IMR-90 (cell line): ENCODE measurements at regions not wholly inside any gene's neighbourhood (a gene's known extent, or its start where the extent isn't known, plus 50 kb on each side); places are given as distances from the start of the nearest gene placed in this dataset.

Source experiments
- ATAC-seq: fragments of 200-7000 bp; cut with Tn5 transposase; 2 replicates; pipeline ENCODE4 v1.9.1; 2020; ENCODE audit warnings: low read depth, mild to moderate bottlenecking, moderate library complexity
- BruUV-seq: library from RNA; stranded (reverse); fragments of 400-500 nt; replicated peaks from 2 replicates; lab custom pipeline; 2021; lab: Mats Ljungman, UMichigan
- CTCF ChIA-PET: fragments of 300-600 bp; formaldehyde crosslinking; extraction: SDS; loops from one replicate; lab custom pipeline; 2021; ENCODE audit warnings: antibody characterized with exemption; lab: Yijun Ruan, JAX
- POLR2A ChIA-PET: fragments of 300-600 bp; sonication (Branson Sonifier 250); formaldehyde crosslinking; loops from one replicate; lab custom pipeline; 2022; ENCODE audit warnings: antibody characterized with exemption; ENCODE audit not compliant: unreplicated experiment; lab: Charles Lee
- DNase-seq: peaks from one replicate; pipeline ENCODE4 v3.0.0; 2013
- H2AFZ ChIP-seq: replicated peaks from 2 replicates; pipeline ENCODE3; 2013; ENCODE audit warnings: low read length, mild to moderate bottlenecking; ENCODE audit not compliant: poor library complexity
- H2AK5ac ChIP-seq: 2 replicates; pipeline ENCODE4 v1.6.1; 2013; ENCODE audit warnings: low read depth, low read length, inconsistent platforms
- H2AK9ac ChIP-seq: replicated peaks from 2 replicates; pipeline ENCODE3; 2013; ENCODE audit warnings: mild to moderate bottlenecking, low read depth, low read length, moderate library complexity; ENCODE audit not compliant: poor library complexity
- H2BK120ac ChIP-seq: 2 replicates; pipeline ENCODE4 v1.6.1; 2013; ENCODE audit warnings: low read depth, low read length, inconsistent platforms
- H2BK15ac ChIP-seq: 3 replicates; pipeline ENCODE4 v1.6.1; 2013; ENCODE audit warnings: low read depth, low read length, inconsistent platforms
- H2BK20ac ChIP-seq: 2 replicates; pipeline ENCODE4 v1.6.1; 2013; ENCODE audit warnings: low read depth, mild to moderate bottlenecking, inconsistent platforms, low read length, moderate library complexity
- H2BK5ac ChIP-seq: 2 replicates; pipeline ENCODE4 v1.6.1; 2013; ENCODE audit warnings: mild to moderate bottlenecking, low read depth, low read length, inconsistent platforms; ENCODE audit not compliant: poor library complexity, severe bottlenecking
- H3K14ac ChIP-seq: replicated peaks from 2 replicates; pipeline ENCODE4 v1.6.1; 2013; ENCODE audit warnings: low read depth, low read length, inconsistent platforms
- H3K18ac ChIP-seq: 2 replicates; pipeline ENCODE4 v1.6.1; 2013; ENCODE audit warnings: low read depth, low read length, control low read depth
- H3K23ac ChIP-seq: 2 replicates; pipeline ENCODE4 v1.6.1; 2013; ENCODE audit warnings: low read depth, low read length, inconsistent platforms
- H3K27ac ChIP-seq: 2 replicates; pipeline ENCODE4 v1.5.1; 2013; ENCODE audit warnings: mild to moderate bottlenecking, control low read depth, low read length; ENCODE audit not compliant: insufficient read depth
- H3K27me3 ChIP-seq: 2 replicates; pipeline ENCODE4 v1.6.1; 2013; ENCODE audit warnings: low read length; ENCODE audit not compliant: control insufficient read depth, insufficient read depth
- H3K36me3 ChIP-seq: 2 replicates; pipeline ENCODE4 v1.6.1; 2013; ENCODE audit warnings: low read length, mixed read lengths; ENCODE audit not compliant: control insufficient read depth, insufficient read depth
- H3K4ac ChIP-seq: 2 replicates; pipeline ENCODE4 v1.6.1; 2013; ENCODE audit warnings: low read depth, low read length, inconsistent platforms
- H3K4me1 ChIP-seq: 2 replicates; pipeline ENCODE4 v1.6.1; 2013; ENCODE audit warnings: low read length, mixed read lengths; ENCODE audit not compliant: control insufficient read depth, insufficient read depth
- H3K4me2 ChIP-seq: 2 replicates; pipeline ENCODE4 v1.6.1; 2013; ENCODE audit warnings: low read depth, mild to moderate bottlenecking, control low read depth, low read length, moderate library complexity
- H3K4me3 ChIP-seq: 2 replicates; pipeline ENCODE4 v1.5.1; 2013; ENCODE audit warnings: low read depth, mild to moderate bottlenecking, control low read depth, low read length, moderate library complexity; ENCODE audit not compliant: insufficient read depth
- H3K56ac ChIP-seq: 2 replicates; pipeline ENCODE4 v1.6.1; 2013; ENCODE audit warnings: low read length, inconsistent platforms; ENCODE audit not compliant: insufficient read depth; ENCODE audit errors: extremely low read depth
- H3K79me1 ChIP-seq, 2 experiments: 2 replicates each; pipeline ENCODE4 v1.6.1; 2013; ENCODE audit warnings: low read length in 2 of 2, inconsistent platforms in 1 of 2, low read depth in 1 of 2
- H3K9ac ChIP-seq: 2 replicates; pipeline ENCODE4 v1.6.1; 2013; ENCODE audit warnings: low read depth, low read length, control low read depth
- H3K9me1 ChIP-seq: 2 replicates; pipeline ENCODE4 v1.6.1; 2013; ENCODE audit warnings: low read length, inconsistent platforms; ENCODE audit not compliant: insufficient read depth
- H3K9me3 ChIP-seq: 2 replicates; pipeline ENCODE4 v1.6.1; 2013; ENCODE audit warnings: low read length; ENCODE audit not compliant: control insufficient read depth, insufficient read depth
- H4K20me1 ChIP-seq: 2 replicates; pipeline ENCODE4 v1.6.1; 2013; ENCODE audit warnings: low read length, inconsistent platforms; ENCODE audit not compliant: insufficient read depth
- H4K5ac ChIP-seq: 2 replicates; pipeline ENCODE4 v1.6.1; 2013; ENCODE audit warnings: mild to moderate bottlenecking, low read depth, low read length, control low read depth
- H4K8ac ChIP-seq, 2 experiments: 2 replicates each; pipeline ENCODE4 v1.6.1; 2013; ENCODE audit warnings: low read depth in 2 of 2, low read length in 2 of 2, control low read depth in 1 of 2, inconsistent platforms in 1 of 2
- H4K91ac ChIP-seq: 2 replicates; pipeline ENCODE4 v1.6.1; 2013; ENCODE audit warnings: low read depth, low read length, inconsistent platforms; ENCODE audit not compliant: insufficient read depth
- BHLHE40 ChIP-seq: fragments of 150-350 bp; IDR thresholded peaks from 2 replicates; pipeline ENCODE4 v1.6.1; 2016; ENCODE audit warnings: mild to moderate bottlenecking, low read depth, low read length
- CEBPB ChIP-seq: IDR thresholded peaks from 2 replicates; pipeline ENCODE4 v1.6.1; 2012; ENCODE audit warnings: low read depth, low read length, improper control_type of control experiment
- CTCF ChIP-seq: conservative IDR thresholded peaks from 2 replicates; pipeline ENCODE4 v1.5.1; 2012; ENCODE audit warnings: mild to moderate bottlenecking, low read depth, low read length, improper control_type of control experiment
- MAFK ChIP-seq: IDR thresholded peaks from 2 replicates; pipeline ENCODE4 v1.6.1; 2012; ENCODE audit warnings: low read depth, low read length, improper control_type of control experiment
- MAZ ChIP-seq: IDR thresholded peaks from 2 replicates; pipeline ENCODE4 v1.6.1; 2012; ENCODE audit warnings: low read depth, mild to moderate bottlenecking, low read length, improper control_type of control experiment, moderate library complexity, borderline replicate concordance
- MXI1 ChIP-seq: IDR thresholded peaks from 2 replicates; pipeline ENCODE4 v1.6.1; 2012; ENCODE audit warnings: low read depth, mild to moderate bottlenecking, low read length, moderate library complexity, borderline replicate concordance
- NFE2L2 ChIP-seq: fragments of 150-350 bp; IDR thresholded peaks from 2 replicates; pipeline ENCODE4 v1.6.1; 2016; ENCODE audit warnings: low read depth, mild to moderate bottlenecking, low read length
- POLR2A ChIP-seq: IDR thresholded peaks from 2 replicates; pipeline ENCODE4 v1.6.1; 2012; ENCODE audit warnings: mild to moderate bottlenecking, low read depth, low read length
- RAD21 ChIP-seq: IDR thresholded peaks from 2 replicates; pipeline ENCODE4 v1.6.1; 2012; ENCODE audit warnings: low read length, improper control_type of control experiment
- RCOR1 ChIP-seq: IDR thresholded peaks from 2 replicates; pipeline ENCODE4 v1.6.1; 2012; ENCODE audit warnings: mild to moderate bottlenecking, low read length, improper control_type of control experiment; ENCODE audit not compliant: insufficient replicate concordance
- SMC3 ChIP-seq: fragments of 150-350 bp; IDR thresholded peaks from 2 replicates; pipeline ENCODE4 v1.6.1; 2016; ENCODE audit warnings: low read depth, mild to moderate bottlenecking, antibody characterized with exemption, low read length, moderate library complexity
- USF2 ChIP-seq: fragments of 150-350 bp; IDR thresholded peaks from 2 replicates; pipeline ENCODE4 v1.6.1; 2017; ENCODE audit warnings: mild to moderate bottlenecking, antibody characterized with exemption, low read length, low read depth
- WGBS, 2 experiments: methylation state at CpG; one replicate each; pipeline versions ENCODE4 v1.1.5 to v1.1.7; 2013; ENCODE audit warnings: missing lambda C conversion rate in 2 of 2; ENCODE audit not compliant: insufficient read length in 1 of 2; ENCODE audit errors: extremely low coverage in 2 of 2; 5-methylcytosine and 5-hydroxymethylcytosine counted together
- dilution Hi-C: fragments of 300-500 bp; cut with HindIII; formaldehyde crosslinking; loops from one replicate; pipeline ENCODE4 v1.14.3; 2018; ENCODE audit warnings: low sequenced_read_pairs; ENCODE audit not compliant: unreplicated experiment
- in situ Hi-C: fragments of 300-500 bp; cut with MboI; formaldehyde crosslinking; loops from 3 replicates; pipeline ENCODE4 v1.14.3; 2019; ENCODE audit warnings: low sequenced_read_pairs, inconsistent platforms, mixed read lengths
- intact Hi-C: fragments of 100-400 bp; cut with micrococcal nuclease; formaldehyde crosslinking; loops from 2 replicates; pipeline ENCODE4 v1.10.0; 2022

GRCh38 chr6:6484681-6485080 is 103.8 kb upstream of the LY86 start:
- DNase-seq (no peak), ATAC-seq (no peak)
- Histone ChIP-seq H4K5ac (no peak overlapping the region), H2BK20ac (no peak overlapping the region), H2BK120ac (no peak overlapping the region), H3K18ac (no peak overlapping the region), H3K4me2 (no peak overlapping the region), H2BK15ac (no peak overlapping the region), H4K91ac (no peak overlapping the region), H4K8ac (no peak overlapping the region), H3K27ac (no peak overlapping the region), H3K4ac (no peak overlapping the region), H3K9me1 (no peaks in the 10 kb centered on the region), H2AK5ac (no peak overlapping the region), H4K20me1 (no peaks in the 10 kb centered on the region), H3K14ac (no peak overlapping the region), H3K27me3 (no peaks in the 10 kb centered on the region), H3K23ac (no peak overlapping the region), H2AK9ac (no peak overlapping the region), H3K9ac (no peak overlapping the region), H3K4me3 (no peak overlapping the region), H3K79me1 (no peaks in the 10 kb centered on the region), H3K36me3 (no peaks in the 10 kb centered on the region), H2AFZ (no peak overlapping the region), H3K56ac (no peak overlapping the region), H2BK5ac (no peak overlapping the region), H3K9me3 (peaks cover 20% of the 10 kb centered on the region), H3K4me1 (no peaks in the 10 kb centered on the region)
- no TSS peak for BruUV-seq
- in situ Hi-C loops (no loop called here), intact Hi-C loops (no loop called here), dilution Hi-C loops (no loop called here)
- no peak for TF ChIP-seq CEBPB
- TF ChIP-seq CTCF = no peak
- no peak for TF ChIP-seq MXI1
- no peak for TF ChIP-seq MAZ
- TF ChIP-seq RCOR1 = no peak
- no peak for TF ChIP-seq MAFK
- TF ChIP-seq POLR2A = no peak
- TF ChIP-seq NFE2L2 = no peak
- TF ChIP-seq RAD21 = no peak
- no peak for TF ChIP-seq USF2
- no peak for TF ChIP-seq BHLHE40
- TF ChIP-seq SMC3 = no peak
- 8% methylated on average over 2 of the region's 4 CpGs; no CpG with 5 or more reads in 1 of the 2 experiments for WGBS, 2 experiments
- POLR2A ChIA-PET = no interaction called here
- CTCF ChIA-PET = no interaction called here
